Left lung (tissue), 4 donors: ENCODE measurements at regions not wholly inside any gene's neighbourhood (a gene's known extent, or its start where the extent isn't known, plus 50 kb on each side); places are given as distances from the start of the nearest gene placed in this dataset.
"Not testable (repeated sequence)": the region's sequence is repeated elsewhere in the genome, so short reads cannot be mapped to it uniquely, and the experiment has no call there.

Experiments
- ATAC-seq: fragments of 200-7000 bp; cut with Tn5 transposase; one replicate; pipeline ENCODE4 v1.9.1; 2020; ENCODE audit warnings: moderate library complexity
- DNase-seq, 4 donors: peaks; one replicate each; pipeline ENCODE4 v3.0.0-alpha.2; 2013 to 2020
- H3K27ac ChIP-seq, 2 donors: fragments of 200-600 bp; sonication (generic) in 1 of 2; one replicate each; pipeline versions ENCODE4 v1.5.0 to v1.8.0; 2020 to 2021
- H3K27me3 ChIP-seq, 2 donors: fragments of 200-600 bp; sonication (generic) in 1 of 2; one replicate each; pipeline versions ENCODE4 v1.5.0 to v1.8.0; 2020 to 2021
- H3K36me3 ChIP-seq, 2 donors: fragments of 200-600 bp; sonication (generic) in 1 of 2; one replicate each; pipeline versions ENCODE4 v1.5.0 to v1.8.0; 2020 to 2021
- H3K4me1 ChIP-seq, 2 donors: fragments of 200-600 bp; one replicate each; pipeline ENCODE4 v1.8.0; 2021
- H3K4me3 ChIP-seq, 2 donors: fragments of 200-600 bp; sonication (generic) in 1 of 2; one replicate each; pipeline versions ENCODE4 v1.5.0 to v1.8.0; 2020 to 2021; ENCODE audit warnings: mild to moderate bottlenecking in 1 of 2
- H3K9me3 ChIP-seq, 2 donors: fragments of 200-600 bp; sonication (generic) in 1 of 2; one replicate each; pipeline versions ENCODE4 v1.5.0 to v1.8.0; 2020 to 2021
- CTCF ChIP-seq, 2 donors: fragments of 200-600 bp; sonication (generic) in 1 of 2; IDR thresholded peaks; one replicate each; pipeline versions ENCODE4 v1.5.0 to v1.8.0; 2021; ENCODE audit warnings: antibody characterized with exemption in 2 of 2
- intact Hi-C, 2 donors: fragments of 100-400 bp; cut with DNase I; formaldehyde crosslinking; loops; one replicate each; pipeline versions ENCODE4 v1.11.2 to v1.14.2; 2022
- donor health status: DM: no; HTN: yes; CAD: no.
- donor health status: DM: no; HTN: no; CAD: no.

- H3K27ac ChIP-seq = no peak overlapping the region
- no peak overlapping the region for H3K4me3 ChIP-seq
- ATAC-seq (no peak), DNase-seq (peak in 1 of 4 donors; percentile 79)
- intact Hi-C loops = no loop called here
- H3K36me3 ChIP-seq = no peaks in the 10 kb centered on the region
- H3K9me3 ChIP-seq = peaks cover 0 to 15% of the 10 kb centered on the region in 2 donors
- no peaks in the 10 kb centered on the region for H3K27me3 ChIP-seq
- no peaks in the 10 kb centered on the region for H3K4me1 ChIP-seq
- TF ChIP-seq CTCF (IDR thresholded peaks at IDR 0.05) = no peak
Observed at GRCh38 chr2:91974401-91975129, 2896.7 kb upstream of the TEKT4 start.

GRCh38 chr2:91975130-91975491 is 2896.1 kb upstream of the TEKT4 start:
- no peaks in the 10 kb centered on the region for H3K36me3 ChIP-seq
- peaks cover 0 to 15% of the 10 kb centered on the region in 2 donors for H3K9me3 ChIP-seq
- TF ChIP-seq CTCF (IDR thresholded peaks at IDR 0.05) = no peak
- peak in 1 of 4 donors; percentile 60 for DNase-seq
- no peaks in the 10 kb centered on the region for H3K4me1 ChIP-seq
- no peak for ATAC-seq
- intact Hi-C loops = no loop called here
- H3K27ac ChIP-seq = no peak overlapping the region
- H3K4me3 ChIP-seq = no peak overlapping the region
- H3K27me3 ChIP-seq = no peaks in the 10 kb centered on the region

- H3K4me1 ChIP-seq, intact Hi-C loops, ATAC-seq, H3K27ac ChIP-seq, H3K9me3 ChIP-seq, H3K4me3 ChIP-seq, H3K27me3 ChIP-seq, H3K36me3 ChIP-seq: not testable (repeated sequence)
- peak in 1 of 4 donors; percentile 46 for DNase-seq
Observed at GRCh38 chr2:91981016-91981668, 2890.1 kb upstream of the TEKT4 start.

- H3K27me3 ChIP-seq, H3K4me1 ChIP-seq, intact Hi-C loops, H3K36me3 ChIP-seq, ATAC-seq, H3K4me3 ChIP-seq, H3K27ac ChIP-seq, H3K9me3 ChIP-seq: not testable (repeated sequence)
- peak in 1 of 4 donors; percentile 47 for DNase-seq
Observed at GRCh38 chr2:91981669-91982020, 2889.6 kb upstream of the TEKT4 start.

GRCh38 chr2:91982217-91982616 is 2889.0 kb upstream of the TEKT4 start:
- H3K4me1 ChIP-seq, H3K27me3 ChIP-seq, ATAC-seq, H3K4me3 ChIP-seq, H3K27ac ChIP-seq, H3K36me3 ChIP-seq, intact Hi-C loops, H3K9me3 ChIP-seq: not testable (repeated sequence)
- DNase-seq = peak in 1 of 4 donors; percentile 65

GRCh38 chr2:91983257-91983656 is 2888.0 kb upstream of the TEKT4 start:
- H3K27ac ChIP-seq, H3K4me1 ChIP-seq, H3K9me3 ChIP-seq, H3K36me3 ChIP-seq, ATAC-seq, H3K4me3 ChIP-seq, intact Hi-C loops, H3K27me3 ChIP-seq: not testable (repeated sequence)
- peak in 1 of 4 donors; percentile 68 for DNase-seq

GRCh38 chr2:91983696-91984095 is 2887.5 kb upstream of the TEKT4 start:
- H3K4me3 ChIP-seq, H3K27ac ChIP-seq, H3K4me1 ChIP-seq, H3K9me3 ChIP-seq, intact Hi-C loops, ATAC-seq, H3K36me3 ChIP-seq, H3K27me3 ChIP-seq: not testable (repeated sequence)
- DNase-seq = peak in 1 of 4 donors; percentile 40

GRCh38 chr2:91984107-91984506 is 2887.1 kb upstream of the TEKT4 start:
- H3K4me1 ChIP-seq, H3K36me3 ChIP-seq, H3K9me3 ChIP-seq, intact Hi-C loops, H3K27me3 ChIP-seq, H3K4me3 ChIP-seq, H3K27ac ChIP-seq, ATAC-seq: not testable (repeated sequence)
- peak in 1 of 4 donors; percentile 53 for DNase-seq

GRCh38 chr2:91985490-91985889 is 2885.7 kb upstream of the TEKT4 start:
- H3K9me3 ChIP-seq, H3K27me3 ChIP-seq, ATAC-seq, H3K36me3 ChIP-seq, H3K4me3 ChIP-seq, intact Hi-C loops, H3K4me1 ChIP-seq, H3K27ac ChIP-seq: not testable (repeated sequence)
- peak in 1 of 4 donors; percentile 43 for DNase-seq

GRCh38 chr2:91986893-91987292 is 2884.3 kb upstream of the TEKT4 start:
- H3K4me1 ChIP-seq, DNase-seq, ATAC-seq, H3K27ac ChIP-seq, intact Hi-C loops, H3K27me3 ChIP-seq, H3K36me3 ChIP-seq, H3K9me3 ChIP-seq, H3K4me3 ChIP-seq: not testable (repeated sequence)

- H3K27ac ChIP-seq, H3K36me3 ChIP-seq, ATAC-seq, DNase-seq, intact Hi-C loops, H3K4me1 ChIP-seq, H3K9me3 ChIP-seq, H3K4me3 ChIP-seq, H3K27me3 ChIP-seq: not testable (repeated sequence)
Observed at GRCh38 chr2:91988754-91989153, 2882.5 kb upstream of the TEKT4 start.
